HCT116 (cell line): ENCODE measurements at regions not wholly inside any gene's neighbourhood (a gene's known extent, or its start where the extent isn't known, plus 50 kb on each side); places are given as distances from the start of the nearest gene placed in this dataset.

Experiments
- ATAC-seq: fragments of 200-7000 bp; cut with Tn5 transposase; 2 replicates; pipeline ENCODE4 v1.9.1; 2020; ENCODE audit warnings: mild to moderate bottlenecking, moderate library complexity
- BruUV-seq: library from RNA; stranded (reverse); fragments of 400-500 nt; replicated peaks from 2 replicates; lab custom pipeline; 2021; lab: Mats Ljungman, UMichigan
- CTCF ChIA-PET: fragments of 300-600 bp; sonication (Branson Sonifier 250); formaldehyde crosslinking; loops from one replicate; lab custom pipeline; 2021; ENCODE audit warnings: antibody characterized with exemption; lab: Charles Lee
- POLR2A ChIA-PET: fragments of 300-600, 350-600 bp; sonication (Branson Sonifier 250); formaldehyde crosslinking; loops from one replicate; lab custom pipeline; 2021; ENCODE audit warnings: antibody characterized with exemption; lab: Charles Lee
- RAD21 ChIA-PET, 2 experiments: fragments of 300-600 bp; sonication (Branson Sonifier 250); formaldehyde crosslinking; loops; one replicate each; lab custom pipeline; 2023; ENCODE audit warnings: low total read pairs in 2 of 2; ENCODE audit not compliant: uncharacterized antibody in 2 of 2, unreplicated experiment in 2 of 2, low non-redundant PET in 1 of 2; lab: Charles Lee
- DNase-seq: peaks from one replicate; pipeline ENCODE4 v3.0.0-alpha.2; 2010; ENCODE audit warnings: low read depth, low spot score
- H2AFZ ChIP-seq: fragments of 200-600 bp; shearing (Covaris generic), sonication (generic); 2 replicates; pipeline ENCODE4 v1.6.1; 2017; ENCODE audit warnings: low read depth, mixed run types, mixed read lengths, antibody characterized with exemption, low read length; ENCODE audit not compliant: poor library complexity, severe bottlenecking
- H3K27ac ChIP-seq: 2 replicates; pipeline ENCODE4 v1.5.1; 2012; ENCODE audit warnings: low read depth, low read length
- H3K27me3 ChIP-seq: fragments of 200-600 bp; sonication (generic); 2 replicates; pipeline ENCODE4 v1.6.1; 2016; ENCODE audit warnings: mixed run types, low read length, mixed read lengths; ENCODE audit not compliant: insufficient read depth
- H3K36me3 ChIP-seq, 2 experiments: fragments of 200-500 bp in 1 of 2; fragments of 200-600 bp in 1 of 2; sonication (Bioruptor generic) in 1 of 2; sonication (generic) in 1 of 2; 2 replicates each; pipeline versions ENCODE4 v1.5.1 to v1.6.1; 2014 to 2016; ENCODE audit warnings: low read length in 2 of 2, inconsistent platforms in 1 of 2, mixed read lengths in 1 of 2, mixed run types in 1 of 2; ENCODE audit not compliant: insufficient read depth in 2 of 2, control insufficient read depth in 1 of 2
- H3K4me1 ChIP-seq, 2 experiments: fragments of 200-600 bp in 1 of 2; sonication (generic) in 1 of 2; 2 replicates each; pipeline versions ENCODE4 v1.5.1 to v1.6.1; 2012 to 2017; ENCODE audit warnings: low read length in 2 of 2, inconsistent platforms in 1 of 2, mild to moderate bottlenecking in 1 of 2, mixed read lengths in 1 of 2, mixed run types in 1 of 2, moderate library complexity in 1 of 2; ENCODE audit not compliant: insufficient read depth in 2 of 2, control insufficient read depth in 1 of 2
- H3K4me2 ChIP-seq: fragments of 200-600 bp; sonication (generic); 2 replicates; pipeline ENCODE4 v1.6.1; 2017; ENCODE audit warnings: mixed run types, low read length, mixed read lengths
- H3K4me3 ChIP-seq, 2 experiments: fragments of 200-600 bp in 1 of 2; sonication (generic) in 1 of 2; replicated peaks in 1 of 2; 2 replicates each; pipeline ENCODE4 v1.5.1; 2011 to 2016; ENCODE audit warnings: low read length in 2 of 2, control low read depth in 1 of 2, low read depth in 1 of 2, mild to moderate bottlenecking in 1 of 2, mixed read lengths in 1 of 2, mixed run types in 1 of 2
- H3K79me2 ChIP-seq: fragments of 200-600 bp; sonication (generic); 2 replicates; pipeline ENCODE4 v1.6.1; 2017; ENCODE audit warnings: mild to moderate bottlenecking, mixed run types, low read length, moderate library complexity, mixed read lengths; ENCODE audit not compliant: insufficient read depth
- H3K9ac ChIP-seq: fragments of 200-600 bp; sonication (generic); 2 replicates; pipeline ENCODE4 v1.6.1; 2016; ENCODE audit warnings: low read length, mixed read lengths
- H3K9me2 ChIP-seq: fragments of 200-600 bp; sonication (generic), shearing (Covaris generic); 2 replicates; pipeline ENCODE4 v1.6.1; 2017; ENCODE audit warnings: mixed run types, mild to moderate bottlenecking, moderate library complexity; ENCODE audit not compliant: insufficient read depth
- H3K9me3 ChIP-seq, 2 experiments: fragments of 200-500 bp in 1 of 2; fragments of 200-600 bp in 1 of 2; sonication (Bioruptor generic) in 1 of 2; sonication (generic) in 1 of 2; 2 replicates each; pipeline ENCODE4 v1.6.1; 2014 to 2017; ENCODE audit warnings: low read length in 2 of 2, mixed read lengths in 2 of 2, inconsistent platforms in 1 of 2, low read depth in 1 of 2, mild to moderate bottlenecking in 1 of 2, mixed run types in 1 of 2, moderate library complexity in 1 of 2; ENCODE audit not compliant: control insufficient read depth in 1 of 2, insufficient read depth in 1 of 2
- H4K20me1 ChIP-seq: fragments of 200-600 bp; sonication (generic), shearing (Covaris generic); 2 replicates; pipeline ENCODE4 v1.6.1; 2017; ENCODE audit warnings: mixed run types, mild to moderate bottlenecking, moderate library complexity; ENCODE audit not compliant: insufficient read depth
- CBX3 ChIP-seq: IDR thresholded peaks from 2 replicates; pipeline ENCODE4 v1.6.1; 2012; ENCODE audit warnings: low read depth
- CEBPB ChIP-seq: IDR thresholded peaks from 2 replicates; pipeline ENCODE4 v1.6.1; 2012; ENCODE audit warnings: low read depth
- EZH2phosphoT487 ChIP-seq: fragments of 200-600 bp; IDR thresholded peaks from 2 replicates; pipeline ENCODE4 v1.6.1; 2018; ENCODE audit warnings: antibody characterized with exemption, borderline replicate concordance
- FOSL1 ChIP-seq: IDR thresholded peaks from 2 replicates; pipeline ENCODE4 v1.6.1; 2012; ENCODE audit warnings: low read depth
- JUND ChIP-seq: IDR thresholded peaks from 2 replicates; pipeline ENCODE4 v1.6.1; 2012
- POLR2AphosphoS5 ChIP-seq: IDR thresholded peaks from 2 replicates; pipeline ENCODE4 v1.6.1; 2011; ENCODE audit warnings: mild to moderate bottlenecking, low read depth, low read length, moderate library complexity
- SIN3A ChIP-seq: IDR thresholded peaks from 2 replicates; pipeline ENCODE4 v1.6.1; 2012; ENCODE audit warnings: low read depth
- SP1 ChIP-seq: IDR thresholded peaks from 2 replicates; pipeline ENCODE4 v1.6.1; 2012; ENCODE audit warnings: low read depth
- TCF7L2 ChIP-seq: IDR thresholded peaks from 2 replicates; pipeline ENCODE4 v1.7.0; 2011; ENCODE audit warnings: borderline replicate concordance, inconsistent platforms; ENCODE audit not compliant: insufficient read depth, insufficient read length; ENCODE audit errors: extremely low read depth
- intact Hi-C: fragments of 100-400 bp; cut with micrococcal nuclease; formaldehyde crosslinking; loops from 2 replicates; pipeline ENCODE4 v1.10.0; 2022
- TF ChIP-seq, protein P1 (sequence below): IDR thresholded peaks from 2 replicates; pipeline ENCODE4 v1.6.1; 2012
- TF ChIP-seq, protein P2 (sequence below), 3 experiments: fragments of 200-600 bp in 1 of 3; sonication (generic) in 1 of 3; IDR thresholded peaks in 2 of 3; conservative IDR thresholded peaks in 1 of 3; 2 replicates each; pipeline ENCODE4 v1.5.1; 2012 to 2017; ENCODE audit warnings: low read depth in 2 of 3, low read length in 2 of 3, antibody characterized with exemption in 1 of 3, borderline replicate concordance in 1 of 3, control low read depth in 1 of 3, mild to moderate bottlenecking in 1 of 3, mixed read lengths in 1 of 3, mixed run types in 1 of 3, moderate library complexity in 1 of 3; ENCODE audit not compliant: insufficient read depth in 1 of 3
- TF ChIP-seq, protein P3 (sequence below): IDR thresholded peaks from 2 replicates; pipeline ENCODE4 v1.6.1; 2012

DNA sequence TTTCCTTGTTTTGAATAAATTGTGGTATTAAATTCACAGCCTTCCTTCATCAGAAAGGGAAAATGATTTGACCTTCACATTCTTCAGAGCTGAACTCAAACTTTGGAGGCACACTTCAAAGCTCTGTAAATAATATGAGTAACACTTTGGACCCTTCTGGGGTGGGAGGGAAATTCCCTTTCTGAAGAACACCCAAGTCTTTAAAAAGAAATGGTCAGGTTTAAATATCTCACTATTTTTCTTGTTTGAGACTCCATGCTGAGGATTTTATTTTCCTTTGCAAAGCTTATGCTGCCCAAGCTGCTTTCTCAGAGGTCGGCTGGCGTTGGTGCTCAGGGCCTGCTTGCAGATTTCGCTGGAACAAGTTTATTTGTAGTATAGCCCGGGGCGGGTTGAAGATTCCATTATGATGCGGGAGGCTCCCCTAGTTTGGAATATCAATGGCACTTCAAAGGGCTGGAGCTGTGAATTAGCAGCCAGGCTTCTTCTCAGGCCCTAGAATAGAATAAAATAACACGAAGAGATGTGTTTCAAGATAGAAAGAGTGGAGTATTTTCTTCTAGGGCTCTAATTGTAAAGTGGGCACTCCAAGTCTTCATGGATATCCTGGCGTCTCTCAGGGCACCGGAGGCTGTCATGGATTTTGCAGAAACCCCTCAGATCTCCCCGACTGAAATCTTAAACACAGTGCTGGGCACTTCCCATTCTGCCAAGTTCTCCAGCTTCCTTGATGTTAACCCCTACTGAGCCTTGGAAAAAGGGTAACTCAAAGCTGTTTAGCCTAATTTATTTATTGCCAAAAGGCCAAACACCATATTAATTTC, 315.6 kb downstream of the GPAT3 start:
- BruUV-seq, result no TSS peak
- POLR2A ChIA-PET, result no interaction called here
- RAD21 ChIA-PET, result interaction anchor here in 1 of 2 experiments (0.6 kb wide), 1 partner anchor 120 kb away, joined by 3 read pairs; no protein-coding TSS in a partner anchor
- H3K9me2 ChIP-seq, result no peaks in the 10 kb centered on the region; the same call in 1 of the 2 replicates
- CTCF ChIA-PET, result no interaction called here
- TF ChIP-seq CBX3 (0 out of 2 replicates have a peak, but pooled peaks have one; percentile 27), SIN3A (peak; percentile 23; the same call in 1 of the 2 replicates), SP1 (peak; percentile 78), POLR2AphosphoS5 (peak; percentile 33; the same call in 1 of the 2 replicates), TCF7L2 (peak; percentile 72), FOSL1 (peak; percentile 82), CEBPB (0 out of 2 replicates have a peak, but pooled peaks have one; percentile 8), JUND (peak; percentile 82), EZH2phosphoT487 (no peak)
- TF ChIP-seq, protein P1, sequence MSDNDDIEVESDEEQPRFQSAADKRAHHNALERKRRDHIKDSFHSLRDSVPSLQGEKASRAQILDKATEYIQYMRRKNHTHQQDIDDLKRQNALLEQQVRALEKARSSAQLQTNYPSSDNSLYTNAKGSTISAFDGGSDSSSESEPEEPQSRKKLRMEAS, result 0 out of 2 replicates have a peak, but pooled peaks have one; percentile 1
- TF ChIP-seq, protein P2, sequence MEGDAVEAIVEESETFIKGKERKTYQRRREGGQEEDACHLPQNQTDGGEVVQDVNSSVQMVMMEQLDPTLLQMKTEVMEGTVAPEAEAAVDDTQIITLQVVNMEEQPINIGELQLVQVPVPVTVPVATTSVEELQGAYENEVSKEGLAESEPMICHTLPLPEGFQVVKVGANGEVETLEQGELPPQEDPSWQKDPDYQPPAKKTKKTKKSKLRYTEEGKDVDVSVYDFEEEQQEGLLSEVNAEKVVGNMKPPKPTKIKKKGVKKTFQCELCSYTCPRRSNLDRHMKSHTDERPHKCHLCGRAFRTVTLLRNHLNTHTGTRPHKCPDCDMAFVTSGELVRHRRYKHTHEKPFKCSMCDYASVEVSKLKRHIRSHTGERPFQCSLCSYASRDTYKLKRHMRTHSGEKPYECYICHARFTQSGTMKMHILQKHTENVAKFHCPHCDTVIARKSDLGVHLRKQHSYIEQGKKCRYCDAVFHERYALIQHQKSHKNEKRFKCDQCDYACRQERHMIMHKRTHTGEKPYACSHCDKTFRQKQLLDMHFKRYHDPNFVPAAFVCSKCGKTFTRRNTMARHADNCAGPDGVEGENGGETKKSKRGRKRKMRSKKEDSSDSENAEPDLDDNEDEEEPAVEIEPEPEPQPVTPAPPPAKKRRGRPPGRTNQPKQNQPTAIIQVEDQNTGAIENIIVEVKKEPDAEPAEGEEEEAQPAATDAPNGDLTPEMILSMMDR (IDR thresholded peaks at IDR 0.05 in 2 of 3, conservative IDR thresholded peaks at IDR 0.05 in 1 of 3; ENCODE audit: borderline replicate concordance in 1 of 3, insufficient read depth in 1 of 3, low read depth in 2 of 3, low read length in 2 of 3), result no peak
- TF ChIP-seq, protein P3, sequence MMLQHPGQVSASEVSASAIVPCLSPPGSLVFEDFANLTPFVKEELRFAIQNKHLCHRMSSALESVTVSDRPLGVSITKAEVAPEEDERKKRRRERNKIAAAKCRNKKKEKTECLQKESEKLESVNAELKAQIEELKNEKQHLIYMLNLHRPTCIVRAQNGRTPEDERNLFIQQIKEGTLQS, result no peak
- H3K36me3 ChIP-seq, result no peaks in the 10 kb centered on the region
- peak overlapping the region; percentile 73 for H3K4me2 ChIP-seq
- intact Hi-C loops, result no loop called here
- no peaks in the 10 kb centered on the region for H3K79me2 ChIP-seq
- H3K4me1 ChIP-seq, result peaks cover 26 to 57% of the 10 kb centered on the region in 2 experiments
- ATAC-seq (peak; percentile 60), DNase-seq (peak; percentile 58)
- H3K27me3 ChIP-seq, result no peaks in the 10 kb centered on the region
- H3K27ac ChIP-seq, result peak overlapping the region; percentile 57
- H2AFZ ChIP-seq, result peak overlapping the region; percentile 84
- no peaks in the 10 kb centered on the region for H3K9me3 ChIP-seq
- H3K9ac ChIP-seq, result peak overlapping the region; percentile 32
- peak overlapping the region in 1 of 2 experiments; percentile 29; a peak in 2 of 4 replicates for H3K4me3 ChIP-seq
- H4K20me1 ChIP-seq, result no peaks in the 10 kb centered on the region
